DOHH2 (cell line): ENCODE measurements at regions not wholly inside any gene's neighbourhood (a gene's known extent, or its start where the extent isn't known, plus 50 kb on each side); places are given as distances from the start of the nearest gene placed in this dataset.

ENCODE experiments used
- H3F3A ChIP-seq: fragments of 200-600 bp; sonication (generic), shearing (Covaris generic); 2 replicates; pipeline ENCODE4 v1.6.0; 2016; ENCODE audit warnings: antibody characterized with exemption, mild to moderate bottlenecking; ENCODE audit not compliant: control insufficient read depth, insufficient read depth
- H3K27ac ChIP-seq: fragments of 200-600 bp; sonication (generic); 2 replicates; pipeline ENCODE4 v1.5.1; 2014; ENCODE audit warnings: low read depth, mild to moderate bottlenecking, low read length, moderate library complexity
- H3K27me3 ChIP-seq: fragments of 200-600 bp; sonication (generic); 2 replicates; pipeline ENCODE4 v1.6.1; 2014; ENCODE audit warnings: mild to moderate bottlenecking, low read length, mixed read lengths; ENCODE audit not compliant: control insufficient read depth
- H3K36me3 ChIP-seq: fragments of 200-600 bp; sonication (generic); 2 replicates; pipeline ENCODE4 v1.6.1; 2014; ENCODE audit warnings: mild to moderate bottlenecking, low read length, moderate library complexity, mixed read lengths; ENCODE audit not compliant: control insufficient read depth
- H3K4me1 ChIP-seq: fragments of 200-600 bp; sonication (generic); 2 replicates; pipeline ENCODE4 v1.6.1; 2014; ENCODE audit warnings: mild to moderate bottlenecking, low read length, mixed read lengths; ENCODE audit not compliant: control insufficient read depth
- H3K4me2 ChIP-seq: fragments of 200-600 bp; sonication (generic); 2 replicates; pipeline ENCODE4 v1.6.0; 2014; ENCODE audit warnings: mild to moderate bottlenecking, low read length, moderate library complexity
- H3K4me3 ChIP-seq: fragments of 200-600 bp; sonication (generic); 2 replicates; pipeline ENCODE4 v1.5.1; 2014; ENCODE audit warnings: mild to moderate bottlenecking, low read length, mixed read lengths
- H3K79me2 ChIP-seq: fragments of 200-600 bp; sonication (generic); 2 replicates; pipeline ENCODE4 v1.6.1; 2014; ENCODE audit warnings: mild to moderate bottlenecking, low read length, mixed read lengths; ENCODE audit not compliant: control insufficient read depth
- H3K9me2 ChIP-seq: fragments of 200-600 bp; sonication (generic); replicated peaks from 2 replicates; pipeline ENCODE4 v1.6.1; 2014; ENCODE audit warnings: mild to moderate bottlenecking, low read length, mixed read lengths; ENCODE audit not compliant: control insufficient read depth
- H3K9me3 ChIP-seq: fragments of 200-600 bp; sonication (generic); 2 replicates; pipeline ENCODE4 v1.6.1; 2014; ENCODE audit warnings: antibody characterized with exemption, low read length, mixed read lengths; ENCODE audit not compliant: control insufficient read depth, insufficient read depth
- H4K20me1 ChIP-seq: fragments of 200-600 bp; sonication (generic); 2 replicates; pipeline ENCODE4 v1.6.0; 2014; ENCODE audit warnings: low read depth, mild to moderate bottlenecking, antibody characterized with exemption, low read length, moderate library complexity; ENCODE audit not compliant: control insufficient read depth, insufficient read depth
- EZH2phosphoT487 ChIP-seq: fragments of 200-600 bp; sonication (generic); IDR thresholded peaks from 2 replicates; pipeline ENCODE4 v1.6.1; 2017; ENCODE audit warnings: borderline replicate concordance, mild to moderate bottlenecking, antibody characterized with exemption, low read length, moderate library complexity, mixed read lengths
- TF ChIP-seq, protein P1 (sequence below): fragments of 200-600 bp; sonication (generic); IDR thresholded peaks from one replicate; pipeline ENCODE4 v1.5.1; 2014; ENCODE audit warnings: antibody characterized with exemption, mild to moderate bottlenecking, low read depth, low read length; ENCODE audit not compliant: poor library complexity, severe bottlenecking

DNA sequence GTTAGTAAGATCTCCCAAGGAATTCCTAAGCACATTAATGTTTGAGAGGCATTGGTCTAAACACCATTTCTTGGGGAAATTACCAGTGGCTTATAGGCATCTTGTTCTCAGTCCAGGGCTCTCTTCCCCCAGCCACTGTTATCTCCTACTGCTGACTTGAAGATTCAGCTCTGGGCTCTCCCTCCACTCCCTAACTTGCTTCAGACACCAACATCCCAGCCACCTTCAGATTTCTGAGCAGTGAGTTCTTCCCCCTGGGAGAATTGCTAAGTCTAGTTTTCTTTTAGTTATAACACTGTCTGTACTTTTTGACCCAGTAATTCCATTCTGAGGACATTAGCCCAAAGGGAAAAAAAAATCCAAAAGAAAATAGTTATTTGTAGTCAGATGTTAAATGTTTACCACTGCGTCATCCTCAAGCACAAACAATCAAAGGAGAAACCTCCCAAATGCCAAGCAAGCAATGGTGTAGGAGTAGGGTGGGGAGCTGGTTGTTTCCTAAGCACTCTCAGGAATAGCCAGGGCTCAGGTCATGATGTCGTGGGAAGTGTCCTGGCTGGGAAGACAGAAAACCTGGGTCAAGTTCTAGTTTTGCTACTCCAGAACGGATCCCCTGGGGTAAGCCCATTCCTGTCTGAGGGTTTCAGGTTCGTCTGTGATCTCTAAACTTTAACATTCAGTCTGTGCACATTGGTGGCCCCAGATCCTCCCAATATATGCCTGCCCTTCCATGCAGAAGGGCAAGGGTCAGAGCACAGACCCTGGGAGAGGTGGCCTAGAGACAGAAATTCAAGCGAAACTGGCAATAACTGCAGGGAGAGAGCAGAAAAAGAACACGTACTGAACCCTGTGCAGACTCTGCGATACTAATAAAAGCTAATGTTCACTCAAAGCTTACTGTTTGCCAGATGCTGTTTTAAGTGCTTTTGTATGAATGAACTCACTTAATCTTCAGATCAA is 191.1 kb upstream of the FGGY start:
- Histone ChIP-seq H3K4me1 (no peaks in the 10 kb centered on the region), H3K9me2 (no peaks in the 10 kb centered on the region), H3K27ac (no peak overlapping the region), H4K20me1 (no peaks in the 10 kb centered on the region), H3K4me2 (no peak overlapping the region), H3K79me2 (no peaks in the 10 kb centered on the region), H3K36me3 (no peaks in the 10 kb centered on the region), H3F3A (no peaks in the 10 kb centered on the region), H3K4me3 (no peak overlapping the region), H3K9me3 (no peaks in the 10 kb centered on the region), H3K27me3 (no peaks in the 10 kb centered on the region)
- TF ChIP-seq EZH2phosphoT487, result no peak
- TF ChIP-seq, protein P1, sequence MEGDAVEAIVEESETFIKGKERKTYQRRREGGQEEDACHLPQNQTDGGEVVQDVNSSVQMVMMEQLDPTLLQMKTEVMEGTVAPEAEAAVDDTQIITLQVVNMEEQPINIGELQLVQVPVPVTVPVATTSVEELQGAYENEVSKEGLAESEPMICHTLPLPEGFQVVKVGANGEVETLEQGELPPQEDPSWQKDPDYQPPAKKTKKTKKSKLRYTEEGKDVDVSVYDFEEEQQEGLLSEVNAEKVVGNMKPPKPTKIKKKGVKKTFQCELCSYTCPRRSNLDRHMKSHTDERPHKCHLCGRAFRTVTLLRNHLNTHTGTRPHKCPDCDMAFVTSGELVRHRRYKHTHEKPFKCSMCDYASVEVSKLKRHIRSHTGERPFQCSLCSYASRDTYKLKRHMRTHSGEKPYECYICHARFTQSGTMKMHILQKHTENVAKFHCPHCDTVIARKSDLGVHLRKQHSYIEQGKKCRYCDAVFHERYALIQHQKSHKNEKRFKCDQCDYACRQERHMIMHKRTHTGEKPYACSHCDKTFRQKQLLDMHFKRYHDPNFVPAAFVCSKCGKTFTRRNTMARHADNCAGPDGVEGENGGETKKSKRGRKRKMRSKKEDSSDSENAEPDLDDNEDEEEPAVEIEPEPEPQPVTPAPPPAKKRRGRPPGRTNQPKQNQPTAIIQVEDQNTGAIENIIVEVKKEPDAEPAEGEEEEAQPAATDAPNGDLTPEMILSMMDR, result no peak

DNA sequence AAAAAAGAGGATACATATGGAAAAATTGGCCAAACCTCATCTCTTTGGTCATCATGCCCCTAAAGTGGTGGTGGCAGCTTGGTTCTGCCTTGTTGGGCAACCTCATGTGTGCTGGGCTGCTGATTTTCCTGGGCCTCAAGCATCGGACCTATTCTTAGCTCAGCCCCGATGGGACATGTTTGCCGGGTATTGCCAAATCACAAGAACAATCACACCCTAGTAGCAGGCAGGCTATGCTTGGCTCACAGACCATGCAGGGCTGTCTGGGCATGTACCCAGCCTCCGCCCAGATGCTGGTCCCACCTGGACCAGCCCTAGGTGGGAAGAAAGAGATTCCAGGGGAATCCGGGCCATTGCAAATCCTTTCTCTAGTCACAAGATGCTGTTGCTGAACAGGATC is 189.4 kb upstream of the FGGY start:
- Histone ChIP-seq H3K4me2 (no peak overlapping the region), H3K9me2 (no peaks in the 10 kb centered on the region), H3K4me3 (no peak overlapping the region), H3F3A (no peaks in the 10 kb centered on the region), H3K79me2 (no peaks in the 10 kb centered on the region), H3K27me3 (peaks cover 3% of the 10 kb centered on the region; the same call in 1 of the 2 replicates), H3K36me3 (no peaks in the 10 kb centered on the region), H4K20me1 (no peaks in the 10 kb centered on the region), H3K27ac (no peak overlapping the region), H3K4me1 (no peaks in the 10 kb centered on the region), H3K9me3 (no peaks in the 10 kb centered on the region)
- TF ChIP-seq, protein P1, result no peak
- no peak for TF ChIP-seq EZH2phosphoT487

DNA sequence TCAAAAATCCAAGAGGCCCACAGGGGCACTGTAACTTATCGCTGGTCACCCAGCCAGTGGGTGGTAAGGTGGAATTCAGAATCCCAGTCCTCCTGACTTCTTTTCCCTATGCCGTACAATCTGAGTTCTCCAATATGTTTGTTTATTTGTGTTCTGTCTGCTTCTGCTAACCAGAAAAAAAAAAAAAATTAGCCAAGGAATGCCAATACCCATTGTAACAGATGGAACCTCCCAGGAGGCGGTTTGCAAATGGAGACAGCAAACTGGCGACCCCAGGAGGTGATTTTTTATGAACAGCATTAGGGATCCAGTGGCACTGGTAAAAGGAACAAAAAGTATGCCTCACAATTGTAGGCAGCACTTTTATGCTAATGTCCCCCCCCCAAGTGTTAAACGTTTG is 189.0 kb upstream of the FGGY start:
- H3K79me2 ChIP-seq, result no peaks in the 10 kb centered on the region
- H3K4me1 ChIP-seq, result no peaks in the 10 kb centered on the region
- no peaks in the 10 kb centered on the region for H3F3A ChIP-seq
- no peak for TF ChIP-seq EZH2phosphoT487
- TF ChIP-seq, protein P1, result no peak
- no peaks in the 10 kb centered on the region for H4K20me1 ChIP-seq
- peaks cover 3% of the 10 kb centered on the region; the same call in 1 of the 2 replicates for H3K27me3 ChIP-seq
- no peaks in the 10 kb centered on the region for H3K9me2 ChIP-seq
- no peak overlapping the region for H3K4me3 ChIP-seq
- no peak overlapping the region for H3K27ac ChIP-seq
- H3K9me3 ChIP-seq, result no peaks in the 10 kb centered on the region
- no peaks in the 10 kb centered on the region for H3K36me3 ChIP-seq
- no peak overlapping the region for H3K4me2 ChIP-seq
